Body of pancreas (tissue), 4 donors: ENCODE measurements at regions not wholly inside any gene's neighbourhood (a gene's known extent, or its start where the extent isn't known, plus 50 kb on each side); places are given as distances from the start of the nearest gene placed in this dataset.

Experiments used
- ATAC-seq: fragments of 150-250 bp; one replicate; pipeline ENCODE4 v1.9.1; 2016
- DNase-seq, 4 donors: peaks; one replicate each; pipeline ENCODE4 v3.0.0-alpha.2; 2019
- H3K27ac ChIP-seq, 4 donors: fragments of 200-600 bp; sonication (generic); 1 replicate in 3 of 4; 2 replicates in 1 of 4; pipeline versions ENCODE4 v1.5.1 to v1.6.1; 2016 to 2019; ENCODE audit warnings: mild to moderate bottlenecking in 1 of 4, mixed read lengths in 1 of 4, moderate library complexity in 1 of 4
- H3K27me3 ChIP-seq, 2 donors: fragments of 200-600 bp; sonication (generic); one replicate each; pipeline ENCODE4 v1.6.0; 2016; ENCODE audit warnings: mild to moderate bottlenecking in 1 of 2
- H3K36me3 ChIP-seq, 2 donors: fragments of 200-600 bp; sonication (generic); replicated peaks in 1 of 2; 2 replicates each; pipeline ENCODE4 v1.5.1; 2016; ENCODE audit warnings: low read depth in 2 of 2; ENCODE audit not compliant: insufficient read depth in 1 of 2
- H3K4me1 ChIP-seq: fragments of 200-600 bp; sonication (generic); one replicate; pipeline ENCODE4 v1.6.0; 2016
- H3K4me3 ChIP-seq, 2 donors: fragments of 200-600 bp; sonication (generic); 1 replicate in 1 of 2; 2 replicates in 1 of 2; pipeline ENCODE4 v1.5.1; 2016 to 2019
- H3K9me3 ChIP-seq, 3 donors: fragments of 200-600 bp; sonication (generic); 1 replicate in 2 of 3; 2 replicates in 1 of 3; pipeline ENCODE4 v1.5.1; 2016
- POLR2A ChIP-seq, 3 donors: fragments of 450-650 bp; IDR thresholded peaks; one replicate each; pipeline ENCODE4 v1.6.1; 2016; ENCODE audit warnings: antibody characterized with exemption in 3 of 3, mild to moderate bottlenecking in 2 of 3
- WGBS, 2 donors: methylation state at CpG; one replicate each; pipeline ENCODE4 v1.1.5; 2017; 5-methylcytosine and 5-hydroxymethylcytosine counted together
- intact Hi-C: fragments of 100-400 bp; cut with DNase I; formaldehyde crosslinking; loops from one replicate; pipeline ENCODE4 v1.15.1; 2023
- TF ChIP-seq, protein P1 (sequence below), 7 experiments: fragments of 450-650 bp in 4 of 7; fragments of 200-600 bp in 3 of 7; sonication (generic) in 3 of 7; IDR thresholded peaks; one replicate each; pipeline ENCODE4 v1.5.1; 2016 to 2019; ENCODE audit warnings: antibody characterized with exemption in 7 of 7

DNA sequence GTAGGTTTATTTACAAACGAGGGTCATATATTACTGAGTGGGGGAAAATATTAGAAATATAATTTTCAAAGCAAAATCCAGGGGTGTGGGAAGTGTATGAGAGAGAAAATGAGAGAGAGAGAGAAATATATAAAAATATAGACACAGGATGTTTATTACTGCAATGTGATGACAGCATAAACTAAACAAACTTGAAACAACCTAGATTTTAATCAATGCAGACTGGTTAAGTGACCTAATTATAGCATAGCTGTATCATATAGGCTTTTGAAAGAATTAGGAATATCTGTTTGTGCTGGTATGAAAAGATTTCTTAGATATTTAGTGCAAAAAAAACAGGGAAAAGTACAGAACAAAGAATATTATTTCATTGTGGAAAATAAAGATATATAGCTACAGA is 280.5 kb downstream of the ACTL7B start:
- H3K27me3 ChIP-seq: no peaks in the 10 kb centered on the region
- no peak for TF ChIP-seq POLR2A (IDR thresholded peaks at IDR 0.05)
- TF ChIP-seq, protein P1, sequence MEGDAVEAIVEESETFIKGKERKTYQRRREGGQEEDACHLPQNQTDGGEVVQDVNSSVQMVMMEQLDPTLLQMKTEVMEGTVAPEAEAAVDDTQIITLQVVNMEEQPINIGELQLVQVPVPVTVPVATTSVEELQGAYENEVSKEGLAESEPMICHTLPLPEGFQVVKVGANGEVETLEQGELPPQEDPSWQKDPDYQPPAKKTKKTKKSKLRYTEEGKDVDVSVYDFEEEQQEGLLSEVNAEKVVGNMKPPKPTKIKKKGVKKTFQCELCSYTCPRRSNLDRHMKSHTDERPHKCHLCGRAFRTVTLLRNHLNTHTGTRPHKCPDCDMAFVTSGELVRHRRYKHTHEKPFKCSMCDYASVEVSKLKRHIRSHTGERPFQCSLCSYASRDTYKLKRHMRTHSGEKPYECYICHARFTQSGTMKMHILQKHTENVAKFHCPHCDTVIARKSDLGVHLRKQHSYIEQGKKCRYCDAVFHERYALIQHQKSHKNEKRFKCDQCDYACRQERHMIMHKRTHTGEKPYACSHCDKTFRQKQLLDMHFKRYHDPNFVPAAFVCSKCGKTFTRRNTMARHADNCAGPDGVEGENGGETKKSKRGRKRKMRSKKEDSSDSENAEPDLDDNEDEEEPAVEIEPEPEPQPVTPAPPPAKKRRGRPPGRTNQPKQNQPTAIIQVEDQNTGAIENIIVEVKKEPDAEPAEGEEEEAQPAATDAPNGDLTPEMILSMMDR (IDR thresholded peaks at IDR 0.05): no peak
- H3K4me1 ChIP-seq: no peaks in the 10 kb centered on the region
- H3K4me3 ChIP-seq: no peak overlapping the region
- DNase-seq (no peak), ATAC-seq (no peak)
- intact Hi-C loops: no loop called here
- no peaks in the 10 kb centered on the region for H3K9me3 ChIP-seq
- 16 to 18% methylated on average over 1 of the region's 1 CpG for WGBS, 2 donors
- no peak overlapping the region for H3K27ac ChIP-seq
- H3K36me3 ChIP-seq: no peaks in the 10 kb centered on the region

DNA sequence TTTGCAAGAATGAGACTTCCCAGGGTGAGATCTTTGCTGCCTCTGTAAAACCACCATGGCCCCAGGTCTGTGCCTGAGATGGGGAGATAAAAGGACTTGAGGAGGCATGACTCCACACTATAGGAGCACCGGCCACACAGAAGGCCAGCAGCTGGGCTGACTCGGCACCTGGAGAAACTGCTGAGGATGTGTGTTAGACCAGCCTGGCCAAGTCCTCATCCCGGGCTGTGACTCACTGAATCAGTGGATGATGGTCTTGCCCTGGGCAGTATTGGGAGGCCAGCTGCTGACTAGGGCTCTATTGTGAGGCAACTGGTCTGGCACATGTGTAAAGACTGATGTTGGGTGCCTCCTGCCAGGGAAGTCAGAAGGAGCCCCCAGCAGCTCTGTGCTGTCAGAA is 286.2 kb downstream of the ACTL7B start:
- WGBS, 2 donors: 52 to 60% methylated on average over 1 to 3 of the region's 3 CpGs
- H3K27me3 ChIP-seq: no peaks in the 10 kb centered on the region
- no peaks in the 10 kb centered on the region for H3K4me1 ChIP-seq
- H3K4me3 ChIP-seq: no peak overlapping the region
- no peaks in the 10 kb centered on the region for H3K36me3 ChIP-seq
- TF ChIP-seq POLR2A (IDR thresholded peaks at IDR 0.05): no peak
- TF ChIP-seq, protein P1 (IDR thresholded peaks at IDR 0.05): no peak
- intact Hi-C loops: loop anchor here (5.0 kb wide), 1 partner anchor 1087 kb away; no protein-coding TSS in a partner anchor
- ATAC-seq (peak; percentile 9), DNase-seq (peak in 1 of 4 donors; percentile 15)
- no peak overlapping the region for H3K27ac ChIP-seq
- no peaks in the 10 kb centered on the region for H3K9me3 ChIP-seq

DNA sequence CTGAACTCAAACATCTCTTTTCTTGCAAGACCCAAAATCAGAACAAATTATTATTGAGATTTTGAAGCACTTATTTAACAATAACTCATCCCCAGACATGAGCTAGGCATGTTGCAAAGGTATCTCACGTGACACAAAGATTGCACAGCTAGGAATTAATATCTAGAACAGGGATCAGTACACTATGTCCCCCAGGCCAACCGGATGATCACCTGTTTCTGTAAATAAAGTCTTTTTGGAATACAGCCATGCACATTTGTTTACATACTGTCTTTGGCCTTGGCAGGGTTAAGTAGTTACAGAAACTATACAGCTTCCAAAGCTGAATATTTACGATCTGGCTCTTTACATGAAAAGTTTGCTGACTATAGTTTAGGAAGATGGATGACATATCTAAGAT is 287.7 kb downstream of the ACTL7B start:
- DNase-seq: no peak
- TF ChIP-seq, protein P1 (IDR thresholded peaks at IDR 0.05): no peak
- no peak for TF ChIP-seq POLR2A (IDR thresholded peaks at IDR 0.05)
- WGBS, 2 donors: 21 to 31% methylated on average over 3 of the region's 3 CpGs
- Histone ChIP-seq H3K27ac (no peak overlapping the region), H3K4me3 (no peak overlapping the region), H3K27me3 (no peaks in the 10 kb centered on the region), H3K36me3 (no peaks in the 10 kb centered on the region), H3K4me1 (no peaks in the 10 kb centered on the region), H3K9me3 (no peaks in the 10 kb centered on the region)
- intact Hi-C loops: loop anchor here (5.0 kb wide), 1 partner anchor 1086 kb away; no protein-coding TSS in a partner anchor
- ATAC-seq: no peak

DNA sequence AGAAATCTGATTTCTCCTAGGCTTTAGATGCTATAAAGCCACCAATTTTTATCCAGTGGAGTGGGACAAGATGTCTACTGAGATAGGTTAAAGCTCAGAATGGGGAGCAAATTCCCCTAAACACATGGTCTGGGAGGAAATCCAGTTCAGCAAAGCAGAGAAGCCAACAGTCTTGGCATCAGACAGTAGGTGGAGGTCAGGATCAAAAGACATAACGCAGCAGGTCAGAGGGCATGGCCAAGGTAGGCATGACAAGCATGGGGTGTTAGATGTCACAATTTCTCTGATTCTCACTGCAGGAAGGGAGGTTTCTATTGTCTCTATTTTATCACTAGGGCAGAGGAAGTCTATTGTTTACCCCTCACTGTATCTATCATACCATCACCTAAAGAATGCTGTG is 288.2 kb downstream of the ACTL7B start:
- no peak for TF ChIP-seq POLR2A (IDR thresholded peaks at IDR 0.05)
- TF ChIP-seq, protein P1 (IDR thresholded peaks at IDR 0.05): no peak
- Histone ChIP-seq H3K27me3 (no peaks in the 10 kb centered on the region), H3K27ac (no peak overlapping the region), H3K4me3 (no peak overlapping the region), H3K9me3 (no peaks in the 10 kb centered on the region), H3K4me1 (no peaks in the 10 kb centered on the region), H3K36me3 (no peaks in the 10 kb centered on the region)
- ATAC-seq: no peak
- no peak for DNase-seq
- intact Hi-C loops: loop anchor here (5.0 kb wide), 1 partner anchor 1085 kb away; no protein-coding TSS in a partner anchor
- WGBS, 2 donors: 70 to 75% methylated on average over 1 of the region's 1 CpG

DNA sequence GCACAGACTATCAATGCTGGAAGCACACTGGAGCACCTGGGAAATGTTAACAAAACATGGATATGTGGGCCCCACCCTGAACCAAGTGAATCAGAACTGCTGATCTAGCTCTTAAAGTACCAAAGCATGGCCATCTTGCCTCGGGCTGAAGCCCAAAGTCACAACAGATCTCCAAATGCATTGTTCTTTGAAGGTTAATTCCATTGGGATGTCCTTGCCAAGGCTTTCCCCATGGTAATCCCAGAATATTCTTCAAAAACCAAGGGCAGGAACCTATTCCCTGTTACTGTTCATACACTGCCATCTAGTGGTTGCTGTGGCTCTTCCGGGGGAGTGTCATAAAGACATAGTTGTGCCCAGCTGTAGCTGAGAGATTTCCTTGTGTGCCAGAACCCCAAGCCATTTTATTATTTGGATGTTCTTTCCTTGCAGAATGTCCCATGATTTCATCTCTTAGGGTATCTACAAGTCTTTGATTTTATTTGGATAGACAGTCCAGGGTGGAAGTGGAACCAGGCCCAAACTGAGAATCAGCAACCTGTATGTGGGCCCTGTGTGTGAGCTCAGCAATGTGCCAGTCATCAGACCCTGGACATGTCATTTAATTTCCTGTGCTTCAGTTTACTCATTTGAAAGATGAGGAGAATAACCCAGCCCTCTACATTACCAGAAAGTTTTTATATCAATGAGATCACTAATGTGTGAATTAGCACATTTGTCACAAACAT is 290.0 kb downstream of the ACTL7B start:
- Histone ChIP-seq H3K27ac (no peak overlapping the region), H3K4me3 (no peak overlapping the region), H3K27me3 (no peaks in the 10 kb centered on the region), H3K9me3 (no peaks in the 10 kb centered on the region), H3K4me1 (no peaks in the 10 kb centered on the region), H3K36me3 (no peaks in the 10 kb centered on the region)
- WGBS, 2 donors: 0 to 4% methylated on average over 2 of the region's 2 CpGs
- DNase-seq: peak; percentile 58 to 71 (median 68)
- TF ChIP-seq POLR2A (IDR thresholded peaks at IDR 0.05): no peak
- TF ChIP-seq, protein P1 (IDR thresholded peaks at IDR 0.05): peak; percentile 64 to 91 (median 85)
- intact Hi-C loops: loop anchor here (5.0 kb wide), 1 partner anchor 1084 kb away; no protein-coding TSS in a partner anchor
- peak; percentile 84 for ATAC-seq
